ENCODE measurements at regions not wholly inside any gene's neighbourhood (a gene's known extent, or its start where the extent isn't known, plus 50 kb on each side); places are given as distances from the start of the nearest gene placed in this dataset.
"Not testable (repeated sequence)": the region's sequence is repeated elsewhere in the genome, so short reads cannot be mapped to it uniquely, and the experiment has no call there.

- TF ChIP-seq SIN3A (IDR thresholded peaks at IDR 0.05; ENCODE audit: low read depth) = no peak
- no peak for TF ChIP-seq ZBTB33 (IDR thresholded peaks at IDR 0.05; ENCODE audit: extremely low read depth, insufficient replicate concordance, low read length)
- no peak for TF ChIP-seq CTCF (IDR thresholded peaks at IDR 0.05 in 2 of 3, conservative IDR thresholded peaks at IDR 0.05 in 1 of 3; ENCODE audit: borderline replicate concordance in 1 of 3, insufficient read depth in 1 of 3, low read depth in 2 of 3, low read length in 2 of 3)
- TF ChIP-seq ZFX (IDR thresholded peaks at IDR 0.05) = no peak
- TF ChIP-seq EGR1 (IDR thresholded peaks at IDR 0.05; ENCODE audit: low read depth) = no peak
Measured at GRCh38 chr18:66895631-66896030, 291.7 kb upstream of the CDH19 start (continued).

GRCh38 chr18:66894851-66895250, 291.0 kb upstream of the CDH19 start:
- Histone ChIP-seq H2AFZ (ENCODE audit: low read depth, low read length, poor library complexity, severe bottlenecking) (no peak overlapping the region), H3K4me1 (ENCODE audit: control insufficient read depth in 1 of 2, insufficient read depth in 2 of 2, low read length in 2 of 2) (no peaks in the 10 kb centered on the region), H3K27ac (ENCODE audit: low read depth, low read length) (no peak overlapping the region), H3K27me3 (ENCODE audit: insufficient read depth, low read length) (no peaks in the 10 kb centered on the region), H3K4me2 (ENCODE audit: low read length) (no peak overlapping the region), H3K9me2 (ENCODE audit: insufficient read depth) (no peaks in the 10 kb centered on the region), H3K4me3 (replicated peaks in 1 of 2; ENCODE audit: low read depth in 1 of 2, low read length in 2 of 2) (no peak overlapping the region), H3K36me3 (ENCODE audit: control insufficient read depth in 1 of 2, insufficient read depth in 2 of 2, low read length in 2 of 2) (no peaks in the 10 kb centered on the region), H3K9me3 (ENCODE audit: control insufficient read depth in 1 of 2, insufficient read depth in 1 of 2, low read depth in 1 of 2, low read length in 2 of 2) (peaks cover 3 to 7% of the 10 kb centered on the region in 2 experiments; a peak in 2 of 4 replicates), H3K79me2 (ENCODE audit: insufficient read depth, low read length) (no peaks in the 10 kb centered on the region), H4K20me1 (ENCODE audit: insufficient read depth) (no peaks in the 10 kb centered on the region), H3K9ac (ENCODE audit: low read length) (no peak overlapping the region)
- intact Hi-C loops (cut with micrococcal nuclease) = no loop called here
- POLR2A ChIA-PET = no interaction called here
- TF ChIP-seq REST (IDR thresholded peaks at IDR 0.05; ENCODE audit: low read depth) (no peak), CEBPB (IDR thresholded peaks at IDR 0.05; ENCODE audit: low read depth) (no peak), EZH2 (IDR thresholded peaks at IDR 0.05) (no peak), SRF (IDR thresholded peaks at IDR 0.05; ENCODE audit: low read depth) (no peak), ZFX (IDR thresholded peaks at IDR 0.05) (no peak)
- ATAC-seq = no peak
- CTCF ChIA-PET = no interaction called here
- BruUV-seq (replicated peaks) = no TSS peak
- no peak for DNase-seq (ENCODE audit: low read depth, low spot score)
- RAD21 ChIA-PET (ENCODE audit: low non-redundant PET in 1 of 2, low total read pairs in 2 of 2, uncharacterized antibody in 2 of 2, unreplicated experiment in 2 of 2) = no interaction called here

- H2AFZ ChIP-seq (ENCODE audit: low read depth, low read length, poor library complexity, severe bottlenecking); ATAC-seq; POLR2A ChIA-PET; H3K9me2 ChIP-seq (ENCODE audit: insufficient read depth); RAD21 ChIA-PET (ENCODE audit: low non-redundant PET in 1 of 2, low total read pairs in 2 of 2, uncharacterized antibody in 2 of 2, unreplicated experiment in 2 of 2); H3K27me3 ChIP-seq (ENCODE audit: insufficient read depth, low read length); H4K20me1 ChIP-seq (ENCODE audit: insufficient read depth); H3K4me1 ChIP-seq (ENCODE audit: control insufficient read depth in 1 of 2, insufficient read depth in 2 of 2, low read length in 2 of 2); H3K9ac ChIP-seq (ENCODE audit: low read length); H3K4me3 ChIP-seq (replicated peaks in 1 of 2; ENCODE audit: low read depth in 1 of 2, low read length in 2 of 2); DNase-seq (ENCODE audit: low read depth, low spot score); H3K36me3 ChIP-seq (ENCODE audit: control insufficient read depth in 1 of 2, insufficient read depth in 2 of 2, low read length in 2 of 2); H3K4me2 ChIP-seq (ENCODE audit: low read length); intact Hi-C loops (cut with micrococcal nuclease); H3K79me2 ChIP-seq (ENCODE audit: insufficient read depth, low read length); CTCF ChIA-PET; H3K27ac ChIP-seq (ENCODE audit: low read depth, low read length); BruUV-seq (replicated peaks): not testable (repeated sequence)
- H3K9me3 ChIP-seq (ENCODE audit: control insufficient read depth in 1 of 2, insufficient read depth in 1 of 2, low read depth in 1 of 2, low read length in 2 of 2) = peaks cover 8 to 16% of the 10 kb centered on the region in 2 experiments; a peak in 2 of 4 replicates
Measured at GRCh38 chr18:66892388-66892787, 288.5 kb upstream of the CDH19 start.

Measured in HCT116 (cell line).